GM19035 (cell line): ENCODE measurements at regions not wholly inside any gene's neighbourhood (a gene's known extent, or its start where the extent isn't known, plus 50 kb on each side); places are given as distances from the start of the nearest gene placed in this dataset.

ENCODE experiments used
- ATAC-seq: cut with Tn5 transposase; IDR thresholded peaks from one replicate; pipeline ENCODE4 v1.9.1; 2021; ENCODE audit not compliant: unreplicated experiment

DNA sequence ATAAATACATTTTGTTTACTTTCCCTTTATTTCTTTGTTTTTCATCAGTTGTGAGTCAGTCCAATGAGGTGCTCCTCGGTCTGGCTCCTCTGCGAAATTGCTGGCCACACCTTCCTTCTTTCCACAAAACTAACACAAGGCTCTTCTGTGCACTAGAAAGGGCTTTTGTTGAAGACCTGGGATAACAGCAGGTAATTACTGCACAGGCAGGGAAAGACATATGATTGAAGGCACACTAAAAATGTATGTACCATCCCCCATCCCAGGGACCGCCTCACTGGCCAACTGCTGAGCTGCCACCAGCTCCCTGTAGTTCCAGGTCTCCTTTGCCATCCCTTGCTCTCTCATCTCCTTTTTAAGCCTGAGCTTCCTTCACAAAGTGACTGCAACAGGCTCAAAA, 180.5 kb downstream of the EFNB2 start:
- no peak for ATAC-seq

GRCh38 chr13:106352850-106353249, 182.6 kb downstream of the EFNB2 start:
- ATAC-seq = no peak

DNA sequence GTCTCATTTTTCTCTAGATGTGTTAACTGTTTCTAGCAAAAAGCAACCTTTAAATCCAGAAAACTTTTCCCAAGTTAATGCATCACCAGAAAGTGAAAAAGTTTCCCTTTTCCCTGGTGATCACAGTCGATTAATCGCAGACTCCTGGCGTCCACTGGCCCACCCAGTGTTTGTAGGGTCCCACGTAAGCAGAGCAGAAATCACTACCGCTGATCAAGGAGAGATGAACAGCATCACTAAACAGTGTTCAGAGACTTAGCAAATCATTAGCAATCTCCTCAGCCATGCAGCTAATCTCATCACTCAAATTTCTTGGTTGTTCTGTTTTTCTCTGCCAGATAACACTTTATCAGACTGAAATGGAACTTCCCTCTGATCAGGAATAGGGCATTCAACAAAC, 184.2 kb downstream of the EFNB2 start:
- ATAC-seq = no peak

- ATAC-seq = no peak
Observed at GRCh38 chr13:106350208-106350607, 185.3 kb downstream of the EFNB2 start.

- ATAC-seq = no peak
Observed at GRCh38 chr13:106349080-106349931, 186.2 kb downstream of the EFNB2 start.

- no peak for ATAC-seq
Observed at GRCh38 chr13:106348075-106348840, 187.2 kb downstream of the EFNB2 start.

GRCh38 chr13:106344342-106344741, 191.1 kb downstream of the EFNB2 start:
- no peak for ATAC-seq

- no peak for ATAC-seq
Observed at GRCh38 chr13:106343836-106344235, 191.6 kb downstream of the EFNB2 start.

GRCh38 chr13:106340249-106340648, 195.2 kb downstream of the EFNB2 start:
- no peak for ATAC-seq

DNA sequence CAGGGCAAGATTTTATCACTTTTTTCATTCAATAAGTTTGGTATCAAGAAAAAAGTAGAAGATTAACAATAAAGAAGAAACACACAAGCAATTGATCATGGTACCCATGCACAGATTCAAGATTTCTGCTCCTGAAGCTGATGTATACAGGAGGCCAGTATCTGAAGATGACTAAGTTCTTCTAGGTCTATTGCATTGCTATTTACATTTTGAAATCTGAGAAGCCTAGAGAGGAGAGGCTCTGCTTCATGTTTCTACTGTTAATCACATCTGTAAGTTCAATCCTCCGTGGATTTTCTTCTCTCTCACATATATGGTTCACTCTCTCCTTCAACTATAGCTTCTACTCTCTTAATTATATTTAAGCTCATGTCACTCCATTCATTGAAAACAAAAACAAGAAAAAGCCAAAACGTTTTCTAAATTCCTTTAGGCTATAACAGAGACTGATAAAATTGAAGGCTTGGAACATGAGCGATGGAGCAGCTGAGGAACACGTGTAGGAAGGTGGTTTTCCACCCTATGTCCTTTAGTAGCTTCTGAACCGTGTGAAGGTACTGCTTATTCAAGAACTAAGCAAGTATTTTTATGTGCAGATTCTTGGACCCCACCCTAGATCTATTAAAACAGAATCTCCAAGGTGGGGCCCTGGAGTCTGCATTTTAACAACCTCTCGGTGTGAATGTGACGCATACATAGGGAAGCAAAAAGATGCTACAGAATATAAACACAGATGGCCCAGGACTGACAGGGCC, 198.2 kb downstream of the EFNB2 start:
- no peak for ATAC-seq

DNA sequence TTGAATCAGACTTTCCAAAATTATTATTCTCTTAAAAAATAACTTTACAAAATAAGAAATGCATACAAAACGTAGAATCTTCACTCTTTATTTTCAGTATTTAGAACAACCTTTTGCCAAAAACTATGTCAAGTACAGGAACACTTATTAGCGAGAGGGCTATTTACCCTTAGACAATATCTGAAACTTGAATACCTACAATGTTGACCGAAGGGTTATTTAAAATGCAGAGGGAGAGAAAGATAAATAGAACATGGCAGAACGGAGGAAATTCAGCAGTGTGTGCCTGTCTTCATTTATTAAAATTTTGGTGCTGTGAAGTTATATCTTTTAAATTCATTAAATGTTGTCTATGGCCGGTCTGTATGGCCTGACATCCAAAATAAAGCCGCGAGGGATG, 198.8 kb downstream of the EFNB2 start:
- no peak for ATAC-seq

DNA sequence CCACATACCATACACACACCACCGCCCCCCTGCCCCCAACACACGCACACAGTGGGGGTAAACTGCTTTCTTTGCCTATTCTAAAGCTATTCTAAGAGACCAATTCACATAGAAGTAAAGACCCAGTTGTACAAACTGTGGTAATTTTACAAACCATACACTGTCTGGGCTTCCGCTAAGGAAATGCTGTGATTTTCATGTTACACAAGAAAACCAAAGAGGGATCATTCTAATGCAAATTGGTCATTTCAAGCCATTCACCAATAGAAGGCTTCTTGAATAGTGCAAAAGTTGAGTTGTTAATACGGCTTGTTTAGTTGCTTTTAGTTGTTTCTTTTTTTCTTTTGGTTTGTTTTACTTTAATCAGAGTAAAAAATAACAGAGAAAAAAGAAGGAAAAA, 202.8 kb downstream of the EFNB2 start:
- no peak for ATAC-seq

DNA sequence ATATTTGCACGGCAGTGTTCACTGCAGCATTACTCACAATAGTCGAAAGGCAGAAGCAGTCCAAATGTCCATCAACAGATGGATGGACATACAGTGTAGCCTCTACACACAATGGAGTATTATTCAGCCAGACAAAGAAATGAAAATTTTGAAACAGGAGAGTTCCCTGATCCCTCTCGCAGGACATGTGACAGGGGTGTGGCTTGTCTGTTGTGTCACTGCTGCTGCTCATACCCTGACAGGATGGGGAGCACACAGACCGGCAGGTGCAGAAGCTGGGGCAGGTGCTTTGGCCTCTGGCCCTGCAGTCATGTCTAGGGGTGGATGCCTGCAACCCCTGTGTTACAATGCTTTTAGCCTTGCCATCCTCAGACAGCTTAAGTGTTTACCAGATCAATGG, 204.3 kb downstream of the EFNB2 start:
- ATAC-seq = no peak

- no peak for ATAC-seq
Observed at GRCh38 chr13:106329941-106330340, 205.5 kb downstream of the EFNB2 start.

DNA sequence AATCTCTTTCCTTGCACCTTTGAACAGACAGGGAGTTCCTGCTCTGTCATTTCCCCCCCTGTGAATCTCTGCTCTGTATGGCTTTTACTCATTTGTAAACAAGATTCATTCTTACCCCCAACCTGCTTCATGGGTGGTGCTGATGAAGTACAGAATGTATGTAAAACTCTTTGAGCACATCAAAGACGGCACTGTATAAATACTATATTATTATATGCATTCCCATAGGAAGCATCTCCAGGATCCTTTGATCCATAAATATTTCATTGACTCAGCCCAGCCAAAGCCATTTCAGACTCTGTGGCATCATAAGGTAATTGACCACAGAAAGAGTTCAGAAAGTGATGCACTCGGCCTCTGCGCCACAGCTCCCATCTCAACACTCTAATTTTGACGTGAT, 208.7 kb downstream of the EFNB2 start:
- ATAC-seq = no peak

GRCh38 chr13:106324444-106324843, 211.0 kb downstream of the EFNB2 start:
- ATAC-seq = no peak

GRCh38 chr13:106322628-106323027, 212.8 kb downstream of the EFNB2 start:
- ATAC-seq = no peak

DNA sequence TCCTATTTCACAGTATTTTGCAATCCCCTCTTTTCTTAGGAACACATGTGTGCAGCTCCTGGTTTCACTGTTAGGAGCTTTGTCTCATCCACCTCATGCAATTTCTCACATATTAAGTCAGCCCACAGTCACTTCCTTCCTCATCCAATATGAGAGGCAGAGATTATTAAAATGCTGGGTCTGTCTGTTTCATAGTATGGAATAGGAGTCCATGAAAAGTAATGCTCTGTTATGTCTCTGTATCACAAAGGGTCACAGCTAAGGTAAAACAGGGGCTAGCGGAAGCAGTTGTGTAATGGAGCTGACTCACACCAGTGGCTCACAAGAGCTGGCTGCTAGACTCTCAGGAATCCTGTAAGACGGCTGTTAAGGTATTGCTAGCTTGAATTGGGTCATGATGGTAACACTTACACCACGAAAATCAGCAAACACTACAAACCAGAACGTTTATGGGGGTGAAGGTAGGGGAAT, 216.5 kb downstream of the EFNB2 start:
- ATAC-seq = no peak

DNA sequence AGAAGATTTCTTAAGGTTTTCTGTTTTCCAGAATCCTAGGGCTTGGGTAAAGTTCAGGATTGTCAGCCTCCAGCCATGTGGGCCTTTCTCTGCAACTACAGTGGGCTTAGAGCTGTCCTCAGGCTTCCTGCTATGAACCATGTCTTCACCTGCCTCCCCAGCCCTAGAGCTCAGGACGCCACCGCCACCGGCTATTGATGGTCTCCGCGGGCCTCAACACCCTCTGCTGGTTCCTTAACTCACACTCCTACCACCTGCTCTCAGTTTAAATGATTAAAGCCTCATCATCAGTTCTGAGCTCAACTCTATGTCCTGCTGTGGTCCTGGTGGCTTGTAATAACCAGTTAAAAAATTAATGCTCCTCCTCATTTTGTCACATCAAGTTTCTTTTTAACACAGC, 221.0 kb downstream of the EFNB2 start:
- no peak for ATAC-seq

DNA sequence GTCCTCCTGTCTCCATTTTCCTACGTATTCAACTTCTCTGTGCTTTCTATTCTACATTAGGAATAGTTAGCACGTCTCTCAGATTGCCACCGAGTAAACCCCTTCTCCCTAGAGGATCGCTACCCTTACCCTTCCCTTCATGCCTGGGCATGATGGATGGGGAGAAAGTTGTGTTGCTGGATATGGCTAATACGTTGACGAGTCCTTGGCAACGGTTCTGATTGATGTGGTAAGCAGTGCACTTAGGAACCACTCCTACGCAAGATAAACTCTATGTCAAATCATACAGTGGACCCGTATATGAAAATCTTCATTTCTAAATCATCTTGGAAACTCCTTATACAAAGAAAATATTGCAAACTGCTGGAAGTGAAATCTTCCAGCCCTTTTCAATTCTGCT, 224.5 kb downstream of the EFNB2 start:
- no peak for ATAC-seq

GRCh38 chr13:106310291-106310865, 225.1 kb downstream of the EFNB2 start:
- no peak for ATAC-seq
